ENCODE measurements at regions not wholly inside any gene's neighbourhood (a gene's known extent, or its start where the extent isn't known, plus 50 kb on each side); places are given as distances from the start of the nearest gene placed in this dataset.

GRCh38 chr16:85329059-85329812, 217.0 kb upstream of the CIBAR2 start:
- H3K4me3 ChIP-seq (ENCODE audit: low read depth, low read length): no peak overlapping the region
- DNase-seq (ENCODE audit: low read depth): no peak
- H3K27me3 ChIP-seq (ENCODE audit: control insufficient read depth, insufficient read depth, low read length): no peaks in the 10 kb centered on the region
- POLR2A ChIA-PET: no interaction called here
- 0 out of 2 replicates have a peak, but pooled peaks cover 4% of the 10 kb centered on the region for H3K36me3 ChIP-seq (ENCODE audit: control insufficient read depth, insufficient read depth, low read length)
- CTCF ChIA-PET: interaction anchor here (1.9 kb wide), 1 partner anchor 42 kb away, joined by 8 read pairs; no protein-coding TSS in a partner anchor
- no peak for TF ChIP-seq CTCF (IDR thresholded peaks at IDR 0.05; ENCODE audit: insufficient read depth, low read depth, low read length)

- POLR2A ChIA-PET: no interaction called here
- DNase-seq (ENCODE audit: low read depth): no peak
- no peak overlapping the region for H3K4me3 ChIP-seq (ENCODE audit: low read depth, low read length)
- 0 out of 2 replicates have a peak, but pooled peaks cover 4% of the 10 kb centered on the region for H3K36me3 ChIP-seq (ENCODE audit: control insufficient read depth, insufficient read depth, low read length)
- no peaks in the 10 kb centered on the region for H3K27me3 ChIP-seq (ENCODE audit: control insufficient read depth, insufficient read depth, low read length)
- CTCF ChIA-PET: interaction anchor here (0.7 to 1.9 kb wide), 10 partner anchors 8 to 83 kb away, joined by 3 to 8 read pairs (median 4); no protein-coding TSS in a partner anchor
- TF ChIP-seq CTCF (IDR thresholded peaks at IDR 0.05; ENCODE audit: insufficient read depth, low read depth, low read length): no peak
Observed at GRCh38 chr16:85330006-85330693, 217.9 kb upstream of the CIBAR2 start.

DNA sequence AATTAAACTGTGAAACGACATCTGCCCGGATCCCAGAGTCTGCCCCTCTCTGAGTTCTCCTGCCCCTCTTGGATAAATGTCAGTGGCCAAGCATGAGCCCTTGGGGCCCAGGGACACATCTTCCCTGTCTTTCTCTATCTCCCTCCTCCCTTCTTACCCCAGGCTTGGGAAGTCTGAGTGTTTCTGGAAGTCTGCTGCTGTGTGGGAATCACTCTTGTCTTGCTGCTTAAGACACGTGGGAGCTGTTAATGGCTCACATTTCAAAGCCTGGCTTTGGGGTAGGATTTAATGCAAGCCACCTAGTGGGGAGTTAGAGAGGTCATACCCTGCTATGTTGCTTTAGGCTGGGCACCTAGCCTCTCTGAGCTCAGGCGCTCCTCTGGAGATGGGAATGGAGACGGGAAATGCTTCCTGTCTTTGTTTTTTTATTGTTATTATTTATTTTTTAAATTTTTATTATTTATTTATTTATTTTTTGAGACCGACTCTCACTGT, 218.5 kb upstream of the CIBAR2 start:
- POLR2A ChIA-PET: no interaction called here
- peak; percentile 61 for TF ChIP-seq CTCF (IDR thresholded peaks at IDR 0.05; ENCODE audit: insufficient read depth, low read depth, low read length)
- no peaks in the 10 kb centered on the region for H3K27me3 ChIP-seq (ENCODE audit: control insufficient read depth, insufficient read depth, low read length)
- peak; percentile 44 for DNase-seq (ENCODE audit: low read depth)
- CTCF ChIA-PET: interaction anchor here (0.7 to 1.9 kb wide), 11 partner anchors 9 to 84 kb away, joined by 3 to 8 read pairs (median 4); no protein-coding TSS in a partner anchor
- H3K36me3 ChIP-seq (ENCODE audit: control insufficient read depth, insufficient read depth, low read length): peaks cover 4% of the 10 kb centered on the region; the same call in 1 of the 2 replicates
- no peak overlapping the region for H3K4me3 ChIP-seq (ENCODE audit: low read depth, low read length)

DNA sequence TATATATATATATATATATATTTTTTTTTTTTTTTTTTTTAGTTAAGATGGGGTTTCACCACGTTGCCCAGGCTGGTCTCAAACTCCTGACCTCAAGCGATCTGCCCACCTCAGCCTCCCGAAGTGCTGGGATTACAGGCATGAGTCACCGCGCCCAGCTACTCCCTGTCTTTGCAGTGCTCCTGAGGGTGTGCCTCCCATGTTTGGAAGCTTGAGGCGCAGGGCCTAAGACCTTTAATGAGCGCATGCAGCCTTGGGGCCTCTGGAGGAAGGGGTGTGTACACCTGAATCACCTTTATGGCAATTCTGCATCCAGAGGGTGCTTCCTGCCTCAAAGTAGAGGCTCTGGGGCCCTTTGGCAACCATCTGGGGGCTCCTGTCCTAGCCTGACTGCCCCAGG, 219.4 kb upstream of the CIBAR2 start:
- POLR2A ChIA-PET: no interaction called here
- CTCF ChIA-PET: interaction anchor here (0.9 to 1.6 kb wide), 3 partner anchors 17 to 77 kb away, joined by 3 to 8 read pairs (median 3); no protein-coding TSS in a partner anchor
- H3K36me3 ChIP-seq (ENCODE audit: control insufficient read depth, insufficient read depth, low read length): peaks cover 4% of the 10 kb centered on the region; the same call in 1 of the 2 replicates
- no peak for DNase-seq (ENCODE audit: low read depth)
- H3K27me3 ChIP-seq (ENCODE audit: control insufficient read depth, insufficient read depth, low read length): no peaks in the 10 kb centered on the region
- TF ChIP-seq CTCF (IDR thresholded peaks at IDR 0.05; ENCODE audit: insufficient read depth, low read depth, low read length): no peak
- no peak overlapping the region for H3K4me3 ChIP-seq (ENCODE audit: low read depth, low read length)

GRCh38 chr16:85332175-85332574, 219.9 kb upstream of the CIBAR2 start:
- CTCF ChIA-PET: interaction anchor here (0.6 kb wide), 1 partner anchor 217 kb away, joined by 3 read pairs; no protein-coding TSS in a partner anchor
- no peak for TF ChIP-seq CTCF (IDR thresholded peaks at IDR 0.05; ENCODE audit: insufficient read depth, low read depth, low read length)
- Histone ChIP-seq H3K4me3 (ENCODE audit: low read depth, low read length) (no peak overlapping the region), H3K27me3 (ENCODE audit: control insufficient read depth, insufficient read depth, low read length) (no peaks in the 10 kb centered on the region), H3K36me3 (ENCODE audit: control insufficient read depth, insufficient read depth, low read length) (peaks cover 4% of the 10 kb centered on the region; the same call in 1 of the 2 replicates)
- POLR2A ChIA-PET: no interaction called here
- DNase-seq (ENCODE audit: low read depth): no peak

Data from BJ (cell line).